HL-60 (cell line): ENCODE measurements at regions not wholly inside any gene's neighbourhood (a gene's known extent, or its start where the extent isn't known, plus 50 kb on each side); places are given as distances from the start of the nearest gene placed in this dataset.

Experiments
- DNase-seq, 2 experiments: peaks; one replicate each; pipeline ENCODE4 v3.0.0-alpha.2; 2010 to 2020; ENCODE audit warnings: low read depth in 1 of 2, low spot score in 1 of 2
- H3K27ac ChIP-seq: fragments of 250-450 bp; sonication (Bioruptor Pico); replicated peaks from 2 replicates; pipeline ENCODE4 v1.5.1; 2020; ENCODE audit warnings: mild to moderate bottlenecking, moderate library complexity
- H3K27me3 ChIP-seq: fragments of 250-450 bp; sonication (Bioruptor Pico); 2 replicates; pipeline ENCODE4 v1.5.1; 2021; ENCODE audit warnings: mild to moderate bottlenecking, moderate library complexity; ENCODE audit not compliant: insufficient read depth, poor library complexity, severe bottlenecking
- H3K4me3 ChIP-seq: replicated peaks from 2 replicates; pipeline ENCODE4 v1.5.1; 2011; ENCODE audit warnings: mild to moderate bottlenecking, control low read depth, low read length; ENCODE audit not compliant: insufficient read depth
- CTCF ChIP-seq: IDR thresholded peaks from one replicate; pipeline ENCODE4 v1.5.1; 2011; ENCODE audit warnings: low read length, control low read depth, inconsistent platforms; ENCODE audit not compliant: insufficient read depth
- GABPA ChIP-seq: IDR thresholded peaks from 2 replicates; pipeline ENCODE4 v1.6.1; 2012; ENCODE audit warnings: low read depth
- POLR2AphosphoS5 ChIP-seq: IDR thresholded peaks from 2 replicates; pipeline ENCODE4 v1.6.1; 2012; ENCODE audit warnings: low read depth
- SPI1 ChIP-seq: IDR thresholded peaks from 2 replicates; pipeline ENCODE4 v1.6.1; 2012; ENCODE audit warnings: low read depth, mild to moderate bottlenecking, borderline replicate concordance
- TF ChIP-seq, protein P1 (sequence below): IDR thresholded peaks from 2 replicates; pipeline ENCODE4 v1.6.1; 2012; ENCODE audit warnings: low read depth; ENCODE audit not compliant: insufficient replicate concordance

DNA sequence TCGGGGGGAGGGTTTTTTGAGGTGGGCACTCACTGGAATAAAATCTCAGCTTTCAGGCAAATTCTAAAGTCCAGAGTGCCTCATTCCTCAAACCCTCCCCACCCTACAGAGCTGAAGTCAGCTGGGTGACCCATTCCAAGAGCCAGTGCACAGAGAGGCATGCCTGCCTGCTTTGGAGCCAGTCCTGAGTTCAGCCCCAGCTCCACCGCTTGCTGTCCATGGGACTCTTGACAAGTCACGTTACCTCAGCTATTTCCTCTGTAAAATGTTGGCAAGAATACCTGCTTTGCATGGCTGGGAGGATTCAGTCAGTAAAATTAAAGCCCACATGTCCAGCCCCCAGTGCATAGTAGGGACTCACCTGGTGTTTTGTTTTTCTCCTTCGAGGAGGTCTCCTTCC lies 125.9 kb upstream of the PJA1 start:
- no peak overlapping the region for H3K27ac ChIP-seq
- no peak for TF ChIP-seq CTCF
- no peak for TF ChIP-seq POLR2AphosphoS5
- TF ChIP-seq, protein P1, sequence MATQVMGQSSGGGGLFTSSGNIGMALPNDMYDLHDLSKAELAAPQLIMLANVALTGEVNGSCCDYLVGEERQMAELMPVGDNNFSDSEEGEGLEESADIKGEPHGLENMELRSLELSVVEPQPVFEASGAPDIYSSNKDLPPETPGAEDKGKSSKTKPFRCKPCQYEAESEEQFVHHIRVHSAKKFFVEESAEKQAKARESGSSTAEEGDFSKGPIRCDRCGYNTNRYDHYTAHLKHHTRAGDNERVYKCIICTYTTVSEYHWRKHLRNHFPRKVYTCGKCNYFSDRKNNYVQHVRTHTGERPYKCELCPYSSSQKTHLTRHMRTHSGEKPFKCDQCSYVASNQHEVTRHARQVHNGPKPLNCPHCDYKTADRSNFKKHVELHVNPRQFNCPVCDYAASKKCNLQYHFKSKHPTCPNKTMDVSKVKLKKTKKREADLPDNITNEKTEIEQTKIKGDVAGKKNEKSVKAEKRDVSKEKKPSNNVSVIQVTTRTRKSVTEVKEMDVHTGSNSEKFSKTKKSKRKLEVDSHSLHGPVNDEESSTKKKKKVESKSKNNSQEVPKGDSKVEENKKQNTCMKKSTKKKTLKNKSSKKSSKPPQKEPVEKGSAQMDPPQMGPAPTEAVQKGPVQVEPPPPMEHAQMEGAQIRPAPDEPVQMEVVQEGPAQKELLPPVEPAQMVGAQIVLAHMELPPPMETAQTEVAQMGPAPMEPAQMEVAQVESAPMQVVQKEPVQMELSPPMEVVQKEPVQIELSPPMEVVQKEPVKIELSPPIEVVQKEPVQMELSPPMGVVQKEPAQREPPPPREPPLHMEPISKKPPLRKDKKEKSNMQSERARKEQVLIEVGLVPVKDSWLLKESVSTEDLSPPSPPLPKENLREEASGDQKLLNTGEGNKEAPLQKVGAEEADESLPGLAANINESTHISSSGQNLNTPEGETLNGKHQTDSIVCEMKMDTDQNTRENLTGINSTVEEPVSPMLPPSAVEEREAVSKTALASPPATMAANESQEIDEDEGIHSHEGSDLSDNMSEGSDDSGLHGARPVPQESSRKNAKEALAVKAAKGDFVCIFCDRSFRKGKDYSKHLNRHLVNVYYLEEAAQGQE, result no peak
- no peak for TF ChIP-seq GABPA
- no peak for TF ChIP-seq SPI1
- no peak overlapping the region for H3K4me3 ChIP-seq
- no peak for DNase-seq
- no peaks in the 10 kb centered on the region for H3K27me3 ChIP-seq

DNA sequence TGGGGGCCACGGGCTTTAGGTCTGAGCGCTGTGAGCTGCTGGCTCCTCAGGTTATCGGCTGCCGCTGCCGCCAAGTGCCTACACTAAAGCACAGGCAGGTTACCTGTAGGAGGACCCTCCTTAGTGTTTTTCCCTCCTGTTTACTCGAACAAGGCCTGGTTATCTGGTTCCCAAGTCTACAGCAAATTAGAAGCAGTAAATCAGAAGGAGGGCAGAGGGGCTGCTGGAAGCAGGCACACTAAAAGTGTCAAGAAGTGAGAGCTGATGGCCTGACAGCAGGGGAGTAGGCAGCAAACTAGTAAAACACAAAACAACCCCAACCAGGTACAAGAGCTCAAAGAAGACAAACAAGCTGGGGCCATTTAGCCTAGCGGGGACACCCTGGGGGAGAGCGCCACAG lies 125.0 kb upstream of the PJA1 start:
- no peak for DNase-seq
- Histone ChIP-seq H3K27ac (no peak overlapping the region), H3K4me3 (no peak overlapping the region), H3K27me3 (no peaks in the 10 kb centered on the region)
- TF ChIP-seq GABPA (no peak), SPI1 (no peak), CTCF (no peak), POLR2AphosphoS5 (no peak)
- TF ChIP-seq, protein P1, result no peak

GRCh38 chrX:69289793-69290123 lies 124.5 kb upstream of the PJA1 start:
- no peak for TF ChIP-seq SPI1
- TF ChIP-seq CTCF, result no peak
- no peak for TF ChIP-seq POLR2AphosphoS5
- TF ChIP-seq GABPA, result no peak
- TF ChIP-seq, protein P1, result no peak
- H3K27me3 ChIP-seq, result no peaks in the 10 kb centered on the region
- DNase-seq, result no peak
- H3K27ac ChIP-seq, result no peak overlapping the region
- H3K4me3 ChIP-seq, result no peak overlapping the region
